Body of pancreas (tissue), 4 donors: ENCODE measurements at regions not wholly inside any gene's neighbourhood (a gene's known extent, or its start where the extent isn't known, plus 50 kb on each side); places are given as distances from the start of the nearest gene placed in this dataset.
"Not testable (repeated sequence)": the region's sequence is repeated elsewhere in the genome, so short reads cannot be mapped to it uniquely, and the experiment has no call there.

Source experiments
- ATAC-seq: fragments of 150-250 bp; one replicate; pipeline ENCODE4 v1.9.1; 2016
- DNase-seq, 4 donors: peaks; one replicate each; pipeline ENCODE4 v3.0.0-alpha.2; 2019
- H3K27ac ChIP-seq, 4 donors: fragments of 200-600 bp; sonication (generic); 1 replicate in 3 of 4; 2 replicates in 1 of 4; pipeline versions ENCODE4 v1.5.1 to v1.6.1; 2016 to 2019; ENCODE audit warnings: mild to moderate bottlenecking in 1 of 4, mixed read lengths in 1 of 4, moderate library complexity in 1 of 4
- H3K27me3 ChIP-seq, 2 donors: fragments of 200-600 bp; sonication (generic); one replicate each; pipeline ENCODE4 v1.6.0; 2016; ENCODE audit warnings: mild to moderate bottlenecking in 1 of 2
- H3K36me3 ChIP-seq, 2 donors: fragments of 200-600 bp; sonication (generic); replicated peaks in 1 of 2; 2 replicates each; pipeline ENCODE4 v1.5.1; 2016; ENCODE audit warnings: low read depth in 2 of 2; ENCODE audit not compliant: insufficient read depth in 1 of 2
- H3K4me1 ChIP-seq: fragments of 200-600 bp; sonication (generic); one replicate; pipeline ENCODE4 v1.6.0; 2016
- H3K4me3 ChIP-seq, 2 donors: fragments of 200-600 bp; sonication (generic); 1 replicate in 1 of 2; 2 replicates in 1 of 2; pipeline ENCODE4 v1.5.1; 2016 to 2019
- H3K9me3 ChIP-seq, 3 donors: fragments of 200-600 bp; sonication (generic); 1 replicate in 2 of 3; 2 replicates in 1 of 3; pipeline ENCODE4 v1.5.1; 2016
- WGBS, 2 donors: methylation state at CpG; one replicate each; pipeline ENCODE4 v1.1.5; 2017; 5-methylcytosine and 5-hydroxymethylcytosine counted together
- intact Hi-C: fragments of 100-400 bp; cut with DNase I; formaldehyde crosslinking; loops from one replicate; pipeline ENCODE4 v1.15.1; 2023

DNA sequence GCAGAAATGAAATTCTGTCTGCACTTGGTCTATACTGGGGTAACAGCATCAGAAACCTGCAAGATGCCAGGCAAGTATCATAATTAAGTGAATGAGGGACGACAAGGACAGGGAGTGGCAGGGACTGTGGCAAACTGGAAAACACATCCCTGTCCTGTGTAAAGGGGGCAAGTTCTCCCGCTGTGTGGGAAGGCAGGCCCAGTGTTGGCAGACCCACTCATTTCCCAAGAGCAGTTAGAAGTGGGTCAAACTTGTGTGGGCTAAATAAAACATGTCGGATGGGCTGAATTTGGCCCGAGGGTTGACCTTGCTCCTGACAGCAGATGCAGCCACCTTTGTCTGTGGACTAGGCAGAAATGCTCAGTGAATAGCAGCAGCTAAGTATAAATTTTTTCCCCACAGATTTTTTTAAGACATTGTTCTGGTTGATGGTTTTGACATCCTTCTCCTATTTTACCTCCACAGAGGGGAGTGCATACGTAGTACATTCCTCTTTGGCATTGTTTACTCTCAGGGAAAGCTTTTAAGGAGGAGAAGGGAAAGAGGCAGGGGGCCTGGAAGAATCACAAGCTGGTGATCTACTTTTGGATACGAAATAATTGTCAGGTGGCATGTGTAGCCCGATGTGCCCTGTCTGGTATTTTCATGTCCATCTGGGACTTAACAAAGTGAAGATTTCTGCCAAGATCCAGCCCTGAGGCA lies 72.6 kb upstream of the SEC22B start:
- H3K4me1 ChIP-seq, intact Hi-C loops, H3K4me3 ChIP-seq, H3K9me3 ChIP-seq, ATAC-seq, H3K36me3 ChIP-seq, DNase-seq, H3K27me3 ChIP-seq, H3K27ac ChIP-seq: not testable (repeated sequence)
- WGBS, 2 donors = no CpG with 5 or more reads among the region's 7 CpGs

DNA sequence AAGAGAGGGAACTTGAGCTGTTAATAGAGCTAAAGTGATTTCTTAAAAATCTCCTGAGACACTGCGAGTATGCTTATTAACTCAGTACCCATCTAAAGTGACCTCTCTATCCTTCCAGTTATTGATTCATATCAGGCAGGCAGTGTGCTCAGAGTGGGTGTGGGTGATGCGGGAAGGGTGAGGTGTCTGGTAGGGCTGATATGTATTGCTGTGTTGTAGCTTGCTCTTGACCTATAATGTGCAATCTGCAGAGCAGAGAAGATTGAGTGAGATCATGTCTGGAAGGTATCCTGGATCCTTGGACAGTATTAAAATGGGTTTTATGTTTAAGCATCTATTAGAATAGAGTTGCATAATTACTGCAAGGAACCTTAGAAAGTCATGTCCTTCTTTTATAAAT lies 71.9 kb upstream of the SEC22B start:
- no CpG with 5 or more reads among the region's 2 CpGs for WGBS, 2 donors
- H3K27me3 ChIP-seq, H3K4me3 ChIP-seq, H3K27ac ChIP-seq, H3K36me3 ChIP-seq, H3K4me1 ChIP-seq, H3K9me3 ChIP-seq, ATAC-seq, DNase-seq, intact Hi-C loops: not testable (repeated sequence)

DNA sequence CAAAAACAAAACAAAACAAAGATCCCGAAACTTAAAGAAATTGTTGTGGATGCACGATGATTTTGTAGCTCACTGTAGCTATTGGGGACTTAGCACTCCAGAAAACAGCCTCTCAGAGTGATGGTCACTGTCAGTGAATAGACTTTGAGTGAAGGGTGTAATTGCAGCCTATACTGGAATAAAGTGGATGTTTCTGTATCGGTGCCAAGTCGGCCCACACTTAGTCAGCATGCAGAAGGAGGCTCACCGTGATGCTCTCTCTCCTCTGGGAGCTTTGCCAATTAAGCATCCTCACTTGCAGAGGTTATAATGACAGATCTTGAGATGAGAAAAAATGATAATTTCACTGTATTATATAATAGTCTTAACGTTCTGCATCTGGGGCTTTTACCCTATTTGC lies 67.5 kb upstream of the SEC22B start:
- H3K4me1 ChIP-seq, H3K27me3 ChIP-seq, ATAC-seq, H3K36me3 ChIP-seq, intact Hi-C loops, DNase-seq, H3K4me3 ChIP-seq, H3K9me3 ChIP-seq, H3K27ac ChIP-seq: not testable (repeated sequence)
- WGBS, 2 donors = 0% methylated on average over 1 of the region's 6 CpGs; no CpG with 5 or more reads in 1 of the 2 donors

DNA sequence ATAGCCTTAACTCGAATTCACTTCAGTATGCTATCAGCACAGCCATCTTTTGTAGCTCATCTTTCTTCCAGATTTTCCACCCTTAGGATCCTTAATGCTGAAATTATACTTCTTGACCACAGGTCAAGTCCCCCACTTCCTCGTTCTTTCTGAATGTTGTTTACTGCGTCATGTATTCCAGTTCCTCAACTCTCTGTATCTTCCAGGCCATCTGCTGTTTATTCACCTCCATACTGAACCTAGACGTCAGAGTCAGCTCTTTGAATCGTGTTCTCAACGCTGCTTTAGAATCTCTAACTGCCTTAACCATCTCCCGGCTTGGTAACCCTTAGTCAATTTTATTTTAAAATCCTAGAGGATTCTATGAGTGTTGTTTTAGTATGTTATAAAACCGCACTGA lies 66.3 kb upstream of the SEC22B start:
- H3K9me3 ChIP-seq, ATAC-seq, DNase-seq, H3K4me3 ChIP-seq, H3K27me3 ChIP-seq, H3K36me3 ChIP-seq, H3K27ac ChIP-seq, intact Hi-C loops, H3K4me1 ChIP-seq: not testable (repeated sequence)
- no CpG with 5 or more reads among the region's 8 CpGs for WGBS, 2 donors

DNA sequence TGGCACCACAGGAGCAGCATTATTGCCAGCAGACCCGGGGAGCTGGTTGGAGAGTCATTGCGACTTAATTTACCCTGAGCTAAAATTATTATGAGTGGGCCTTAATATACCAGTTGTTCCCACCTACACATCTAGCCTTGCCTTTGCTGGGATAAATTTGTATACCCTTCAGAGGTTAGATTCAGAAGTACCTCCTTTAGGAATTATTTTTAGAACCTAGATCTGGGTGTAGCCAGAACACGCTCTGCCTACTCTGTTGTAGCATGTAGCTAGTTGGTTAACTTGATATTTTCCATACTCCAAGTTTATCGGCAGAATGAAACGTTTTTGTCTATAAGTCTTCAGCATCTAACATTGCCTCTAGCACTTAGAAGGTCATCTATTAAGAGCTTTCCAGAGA lies 65.5 kb upstream of the SEC22B start:
- H3K4me3 ChIP-seq, H3K9me3 ChIP-seq, H3K27me3 ChIP-seq, intact Hi-C loops, H3K36me3 ChIP-seq, H3K27ac ChIP-seq, DNase-seq, H3K4me1 ChIP-seq, ATAC-seq: not testable (repeated sequence)
- no CpG with 5 or more reads among the region's 5 CpGs for WGBS, 2 donors

DNA sequence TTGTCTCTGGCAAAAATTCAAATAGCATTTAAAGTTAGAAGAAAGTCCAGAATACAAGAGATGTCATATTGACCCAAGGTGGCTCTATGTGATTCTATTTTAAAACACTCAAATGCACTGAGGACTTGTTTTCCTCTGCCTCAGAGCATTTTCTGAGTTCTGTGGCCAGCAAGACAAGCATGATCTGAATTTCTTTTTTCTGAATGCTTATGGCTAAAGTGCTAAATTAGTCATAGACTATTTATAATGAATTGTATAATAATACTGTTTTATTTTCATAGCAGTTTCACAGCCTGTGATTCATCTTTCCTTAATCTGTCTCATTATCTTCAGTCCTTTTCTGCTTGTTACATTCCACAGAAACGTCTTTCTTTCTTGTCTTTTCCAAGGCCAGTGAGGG lies 63.9 kb upstream of the SEC22B start:
- H3K9me3 ChIP-seq, ATAC-seq, intact Hi-C loops, H3K27ac ChIP-seq, H3K4me3 ChIP-seq, H3K4me1 ChIP-seq, H3K36me3 ChIP-seq, DNase-seq, H3K27me3 ChIP-seq: not testable (repeated sequence)
- no CpG with 5 or more reads among the region's 1 CpG for WGBS, 2 donors

DNA sequence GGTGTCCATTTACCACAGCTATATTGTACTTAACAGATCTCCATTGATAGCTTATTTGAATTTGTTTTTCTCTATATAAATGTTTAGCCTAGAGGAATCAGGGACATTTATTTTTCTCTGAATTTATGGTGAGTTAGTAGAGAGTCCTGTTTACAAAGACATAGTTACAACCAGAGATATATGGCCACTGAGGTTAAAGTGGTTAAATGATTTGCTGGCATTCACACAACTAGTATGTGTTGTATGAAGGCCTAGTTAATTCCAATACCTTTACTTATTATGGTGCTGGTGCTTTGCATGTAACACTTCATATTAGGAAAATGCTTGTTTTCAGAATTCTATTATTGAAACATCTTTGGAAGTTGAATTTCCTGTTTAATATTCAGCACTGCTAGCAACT lies 63.0 kb upstream of the SEC22B start:
- ATAC-seq, H3K27me3 ChIP-seq, H3K36me3 ChIP-seq, H3K27ac ChIP-seq, DNase-seq, H3K4me1 ChIP-seq, H3K9me3 ChIP-seq, H3K4me3 ChIP-seq, intact Hi-C loops: not testable (repeated sequence)

DNA sequence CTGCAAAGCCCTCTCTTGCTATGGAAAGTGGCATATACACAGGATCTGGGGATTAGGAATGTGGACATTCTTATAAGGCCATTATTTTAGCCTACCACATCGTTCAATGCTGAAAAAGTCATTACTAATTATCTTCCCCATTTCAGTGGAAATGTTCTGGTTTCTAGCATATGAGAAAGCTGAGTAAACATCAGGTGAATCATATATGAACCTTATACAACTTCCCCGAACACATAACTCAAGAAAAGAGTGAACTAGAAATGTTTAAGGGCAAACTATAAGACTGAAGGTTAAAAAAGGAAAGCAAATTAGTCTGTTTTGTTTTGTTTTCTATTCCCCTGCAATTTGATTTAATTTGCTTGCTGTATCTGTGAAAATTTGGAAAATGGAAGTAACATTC lies 62.5 kb upstream of the SEC22B start:
- H3K27ac ChIP-seq, H3K36me3 ChIP-seq, DNase-seq, intact Hi-C loops, H3K4me1 ChIP-seq, ATAC-seq, H3K4me3 ChIP-seq, H3K27me3 ChIP-seq, H3K9me3 ChIP-seq: not testable (repeated sequence)
- WGBS, 2 donors = 75% methylated on average over 1 of the region's 2 CpGs; no CpG with 5 or more reads in 1 of the 2 donors

DNA sequence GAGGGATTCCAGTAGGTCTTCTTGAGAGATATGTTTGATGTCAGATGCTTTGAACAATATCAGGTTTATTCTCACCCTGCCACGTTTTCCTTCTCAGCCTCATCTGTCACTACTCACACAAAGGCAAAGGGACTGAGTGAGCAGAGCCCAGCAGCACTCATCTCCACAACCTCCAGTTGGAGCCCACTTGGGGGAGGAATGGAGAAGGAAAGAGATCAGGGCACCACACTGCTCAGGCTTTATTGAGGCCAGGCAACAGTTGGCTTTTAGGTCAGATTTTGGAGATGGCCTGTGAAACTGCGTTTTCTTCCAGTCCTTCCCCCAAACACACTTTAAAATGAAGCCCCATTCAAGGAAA lies 57.3 kb upstream of the SEC22B start:
- DNase-seq, H3K4me3 ChIP-seq, H3K36me3 ChIP-seq, H3K9me3 ChIP-seq, H3K4me1 ChIP-seq, H3K27ac ChIP-seq, intact Hi-C loops, H3K27me3 ChIP-seq: not testable (repeated sequence)
- WGBS, 2 donors = 60% methylated on average over 1 of the region's 2 CpGs; no CpG with 5 or more reads in 1 of the 2 donors
- peak; percentile 28 for ATAC-seq

DNA sequence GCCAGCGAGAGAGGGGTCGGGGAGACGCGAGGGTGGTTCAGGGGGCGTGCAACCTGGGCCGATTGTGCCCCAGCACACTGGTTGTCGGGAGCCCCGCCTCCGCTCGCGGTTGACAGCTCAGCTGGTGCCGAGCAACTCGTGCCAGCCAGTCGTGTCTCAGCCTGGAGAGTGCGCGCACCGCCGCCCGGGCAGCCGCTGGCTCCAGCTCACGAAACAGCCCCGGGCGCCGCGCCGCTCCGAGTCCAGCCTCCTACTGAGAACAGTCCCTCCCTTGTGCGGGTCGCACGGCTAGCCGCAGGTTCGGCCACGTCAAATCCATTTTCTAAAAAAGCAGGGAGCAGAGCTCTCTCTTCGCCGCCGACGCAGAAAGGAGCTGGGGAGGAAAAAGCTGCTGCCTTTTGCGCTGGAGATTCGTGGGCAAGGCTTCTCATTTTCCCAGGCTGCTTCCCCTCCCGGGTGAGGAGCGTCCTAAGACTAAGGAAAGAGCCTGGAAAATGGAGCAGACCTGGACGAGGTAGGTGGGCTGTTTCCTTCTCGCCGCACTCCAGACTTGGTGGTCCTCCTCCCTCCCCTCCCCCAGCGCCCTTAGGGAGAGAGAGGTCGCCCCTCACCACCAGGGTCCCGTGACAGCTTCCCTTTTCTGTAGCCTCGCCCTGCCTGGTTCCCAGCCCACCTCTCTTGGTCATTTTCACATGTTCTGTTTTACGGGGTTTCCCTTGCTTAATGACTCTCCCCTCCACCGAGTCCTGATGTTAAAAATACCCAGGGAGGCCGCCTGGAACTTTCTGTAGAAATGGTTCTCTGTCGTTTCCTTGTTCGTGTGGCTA lies 56.7 kb upstream of the SEC22B start:
- intact Hi-C loops, H3K4me3 ChIP-seq: not testable (repeated sequence)

DNA sequence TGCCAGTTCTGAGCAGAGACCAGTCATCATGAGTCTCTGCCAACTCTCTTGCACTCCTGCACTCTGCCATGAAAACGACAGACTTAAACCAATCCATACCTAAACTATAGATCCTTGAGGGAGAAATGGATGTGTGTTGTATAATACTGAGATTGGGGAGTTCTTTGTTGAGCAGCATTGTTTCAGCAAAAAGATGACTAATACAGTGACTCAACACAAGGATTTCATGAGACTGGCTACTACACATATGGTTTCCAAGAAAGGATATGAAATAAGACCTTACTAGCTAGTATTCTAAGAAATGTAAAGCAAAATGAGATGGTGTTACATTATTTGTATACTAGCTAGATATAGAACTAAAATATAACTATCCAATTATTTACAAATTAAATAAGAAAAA lies 53.5 kb upstream of the SEC22B start:
- H3K9me3 ChIP-seq, H3K4me3 ChIP-seq, H3K4me1 ChIP-seq, ATAC-seq, H3K27me3 ChIP-seq, intact Hi-C loops, DNase-seq, H3K27ac ChIP-seq, H3K36me3 ChIP-seq: not testable (repeated sequence)
- no CpG with 5 or more reads among the region's 1 CpG for WGBS, 2 donors

More for the DNA sequence above, 56.7 kb upstream of the SEC22B start:
- not testable (repeated sequence) for H3K4me1 ChIP-seq, DNase-seq, H3K36me3 ChIP-seq, H3K9me3 ChIP-seq, H3K27me3 ChIP-seq
- no CpG with 5 or more reads among the region's 53 CpGs for WGBS, 2 donors
- peak; percentile 98 for ATAC-seq
- H3K27ac ChIP-seq = peak overlapping the region in 1 of 4 donors; percentile 36
